PC-3 (cell line): ENCODE measurements at regions not wholly inside any gene's neighbourhood (a gene's known extent, or its start where the extent isn't known, plus 50 kb on each side); places are given as distances from the start of the nearest gene placed in this dataset.

Source experiments
- ATAC-seq: fragments of 200-7000 bp; cut with Tn5 transposase; 2 replicates; pipeline ENCODE4 v1.9.1; 2020; ENCODE audit warnings: mild to moderate bottlenecking, moderate library complexity
- BruUV-seq: library from RNA; stranded (reverse); fragments of 400-500 nt; replicated peaks from 2 replicates; lab custom pipeline; 2021; lab: Mats Ljungman, UMichigan
- CTCF ChIA-PET: fragments of 300-600 bp; sonication (Branson Sonifier 250); formaldehyde crosslinking; loops from one replicate; lab custom pipeline; 2022; ENCODE audit warnings: antibody characterized with exemption; lab: Charles Lee
- POLR2A ChIA-PET: fragments of 300-600 bp; sonication (Branson Sonifier 250); formaldehyde crosslinking; loops from one replicate; lab custom pipeline; 2022; ENCODE audit warnings: antibody characterized with exemption; ENCODE audit not compliant: unreplicated experiment; lab: Charles Lee
- DNase-seq: peaks from one replicate; pipeline ENCODE4 v3.0.0-alpha.2; 2015
- H2AFZ ChIP-seq: fragments of 300-600 bp; sonication (generic); 2 replicates; pipeline ENCODE4 v1.6.0; 2016; ENCODE audit warnings: antibody characterized with exemption, low read length
- H3F3A ChIP-seq: fragments of 300-600 bp; sonication (generic); one replicate; pipeline ENCODE4 v1.6.0; 2017; ENCODE audit warnings: antibody characterized with exemption, low read length, control low read depth, mild to moderate bottlenecking; ENCODE audit not compliant: unreplicated experiment
- H3K27ac ChIP-seq: fragments of 300-600 bp; sonication (generic); 2 replicates; pipeline ENCODE4 v1.5.1; 2016; ENCODE audit warnings: mild to moderate bottlenecking, low read length
- H3K27me3 ChIP-seq: fragments of 300-600 bp; sonication (generic); 2 replicates; pipeline ENCODE4 v1.6.1; 2016; ENCODE audit warnings: low read length, mixed read lengths
- H3K36me3 ChIP-seq: fragments of 300-600 bp; sonication (generic); 2 replicates; pipeline ENCODE4 v1.6.1; 2016; ENCODE audit warnings: low read depth, mixed run types, low read length, mixed read lengths
- H3K4me1 ChIP-seq: fragments of 300-600 bp; sonication (generic); 2 replicates; pipeline ENCODE4 v1.5.1; 2016; ENCODE audit warnings: low read length; ENCODE audit not compliant: insufficient read depth
- H3K4me2 ChIP-seq: fragments of 300-600 bp; sonication (generic); 2 replicates; pipeline ENCODE4 v1.6.0; 2016; ENCODE audit warnings: low read length
- H3K4me3 ChIP-seq: fragments of 300-600 bp; sonication (generic); 2 replicates; pipeline ENCODE4 v1.5.1; 2016; ENCODE audit warnings: mild to moderate bottlenecking, low read length, mixed read lengths
- H3K79me2 ChIP-seq: fragments of 300-600 bp; sonication (generic); 2 replicates; pipeline ENCODE4 v1.6.1; 2017; ENCODE audit warnings: low read length, mixed read lengths
- H3K9ac ChIP-seq: fragments of 300-600 bp; sonication (generic); 2 replicates; pipeline ENCODE4 v1.6.0; 2016; ENCODE audit warnings: mild to moderate bottlenecking, low read length
- H3K9me2 ChIP-seq: fragments of 300-600 bp; sonication (generic); replicated peaks from 2 replicates; pipeline ENCODE4 v1.6.1; 2016; ENCODE audit warnings: mixed run types, low read length, mixed read lengths
- H3K9me3 ChIP-seq: fragments of 300-600 bp; sonication (generic); 2 replicates; pipeline ENCODE4 v1.6.1; 2016; ENCODE audit warnings: low read length, mixed read lengths
- H4K20me1 ChIP-seq: fragments of 300-600 bp; sonication (generic); 2 replicates; pipeline ENCODE4 v1.6.1; 2016; ENCODE audit warnings: low read length, mixed read lengths
- EZH2 ChIP-seq: fragments of 300-600 bp; sonication (generic); IDR thresholded peaks from one replicate; pipeline ENCODE4 v1.6.1; 2017; ENCODE audit warnings: antibody characterized with exemption, mild to moderate bottlenecking, low read length; ENCODE audit not compliant: unreplicated experiment
- EZH2phosphoT487 ChIP-seq: fragments of 300-600 bp; sonication (generic); IDR thresholded peaks from 2 replicates; pipeline ENCODE4 v1.6.1; 2018; ENCODE audit warnings: mild to moderate bottlenecking, antibody characterized with exemption, low read length, borderline replicate concordance
- intact Hi-C: fragments of 100-400 bp; cut with micrococcal nuclease; formaldehyde crosslinking; loops from 2 replicates; pipeline ENCODE4 v1.9.0; 2023
- TF ChIP-seq, protein P1 (sequence below): fragments of 300-600 bp; sonication (generic); conservative IDR thresholded peaks from 2 replicates; pipeline ENCODE4 v1.5.1; 2017; ENCODE audit warnings: antibody characterized with exemption, low read depth, mild to moderate bottlenecking, low read length

- no peak overlapping the region for H3K27ac ChIP-seq
- no TSS peak for BruUV-seq
- H3K27me3 ChIP-seq, result no peaks in the 10 kb centered on the region
- H3K79me2 ChIP-seq, result no peaks in the 10 kb centered on the region
- DNase-seq (no peak), ATAC-seq (no peak)
- no peaks in the 10 kb centered on the region for H3K36me3 ChIP-seq
- POLR2A ChIA-PET, result no interaction called here
- no peaks in the 10 kb centered on the region for H3K9me3 ChIP-seq
- no peak overlapping the region for H3K4me3 ChIP-seq
- H3F3A ChIP-seq, result no peaks in the 10 kb centered on the region
- no peak overlapping the region for H3K4me2 ChIP-seq
- H3K4me1 ChIP-seq, result no peaks in the 10 kb centered on the region
- no peak overlapping the region for H2AFZ ChIP-seq
- no peak overlapping the region for H3K9ac ChIP-seq
- no peaks in the 10 kb centered on the region for H4K20me1 ChIP-seq
- TF ChIP-seq, protein P1, sequence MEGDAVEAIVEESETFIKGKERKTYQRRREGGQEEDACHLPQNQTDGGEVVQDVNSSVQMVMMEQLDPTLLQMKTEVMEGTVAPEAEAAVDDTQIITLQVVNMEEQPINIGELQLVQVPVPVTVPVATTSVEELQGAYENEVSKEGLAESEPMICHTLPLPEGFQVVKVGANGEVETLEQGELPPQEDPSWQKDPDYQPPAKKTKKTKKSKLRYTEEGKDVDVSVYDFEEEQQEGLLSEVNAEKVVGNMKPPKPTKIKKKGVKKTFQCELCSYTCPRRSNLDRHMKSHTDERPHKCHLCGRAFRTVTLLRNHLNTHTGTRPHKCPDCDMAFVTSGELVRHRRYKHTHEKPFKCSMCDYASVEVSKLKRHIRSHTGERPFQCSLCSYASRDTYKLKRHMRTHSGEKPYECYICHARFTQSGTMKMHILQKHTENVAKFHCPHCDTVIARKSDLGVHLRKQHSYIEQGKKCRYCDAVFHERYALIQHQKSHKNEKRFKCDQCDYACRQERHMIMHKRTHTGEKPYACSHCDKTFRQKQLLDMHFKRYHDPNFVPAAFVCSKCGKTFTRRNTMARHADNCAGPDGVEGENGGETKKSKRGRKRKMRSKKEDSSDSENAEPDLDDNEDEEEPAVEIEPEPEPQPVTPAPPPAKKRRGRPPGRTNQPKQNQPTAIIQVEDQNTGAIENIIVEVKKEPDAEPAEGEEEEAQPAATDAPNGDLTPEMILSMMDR, result no peak
- TF ChIP-seq EZH2 (no peak), EZH2phosphoT487 (no peak)
- intact Hi-C loops, result no loop called here
- H3K9me2 ChIP-seq, result no peaks in the 10 kb centered on the region
- CTCF ChIA-PET, result interaction anchor here (0.6 to 0.7 kb wide), 2 partner anchors 377 to 420 kb away, joined by 3 read pairs; no protein-coding TSS in a partner anchor
These were observed 374.7 kb upstream of the GOLIM4 start for GRCh38 chr3:168470380-168470779.

- POLR2A ChIA-PET, result no interaction called here
- Histone ChIP-seq H2AFZ (no peak overlapping the region), H3K27me3 (no peaks in the 10 kb centered on the region), H3K4me2 (no peak overlapping the region), H3K9ac (no peak overlapping the region), H3K9me3 (no peaks in the 10 kb centered on the region), H3K79me2 (no peaks in the 10 kb centered on the region), H3K9me2 (no peaks in the 10 kb centered on the region), H3F3A (no peaks in the 10 kb centered on the region), H3K36me3 (no peaks in the 10 kb centered on the region), H3K4me1 (no peaks in the 10 kb centered on the region), H3K27ac (no peak overlapping the region), H4K20me1 (no peaks in the 10 kb centered on the region), H3K4me3 (no peak overlapping the region)
- no TSS peak for BruUV-seq
- CTCF ChIA-PET, result no interaction called here
- DNase-seq (no peak), ATAC-seq (no peak)
- TF ChIP-seq EZH2phosphoT487 (no peak), EZH2 (no peak)
- TF ChIP-seq, protein P1, result no peak
- intact Hi-C loops, result no loop called here
These were observed 373.7 kb upstream of the GOLIM4 start for GRCh38 chr3:168469436-168469835.

GRCh38 chr3:168467115-168467714 is 371.5 kb upstream of the GOLIM4 start:
- Histone ChIP-seq H3K79me2 (no peaks in the 10 kb centered on the region), H3K36me3 (no peaks in the 10 kb centered on the region), H2AFZ (peak overlapping the region; percentile 9; the same call in 1 of the 2 replicates), H3K9ac (no peak overlapping the region), H3K9me2 (no peaks in the 10 kb centered on the region), H3K9me3 (no peaks in the 10 kb centered on the region), H3F3A (no peaks in the 10 kb centered on the region), H3K27me3 (no peaks in the 10 kb centered on the region), H3K27ac (no peak overlapping the region), H3K4me3 (no peak overlapping the region), H3K4me2 (no peak overlapping the region), H3K4me1 (no peaks in the 10 kb centered on the region), H4K20me1 (no peaks in the 10 kb centered on the region)
- BruUV-seq, result no TSS peak
- TF ChIP-seq, protein P1, result peak; percentile 79
- TF ChIP-seq EZH2, result no peak
- DNase-seq (peak; percentile 64), ATAC-seq (peak; percentile 98)
- ChIA-PET CTCF (no interaction called here), POLR2A (no interaction called here)
- intact Hi-C loops, result loop anchor here (1.0 to 2.0 kb wide), 6 partner anchors 42 to 380 kb away; no protein-coding TSS in a partner anchor
